HL-60 (cell line): ENCODE measurements at regions not wholly inside any gene's neighbourhood (a gene's known extent, or its start where the extent isn't known, plus 50 kb on each side); places are given as distances from the start of the nearest gene placed in this dataset.

ENCODE experiments used
- DNase-seq, 2 experiments: peaks; one replicate each; pipeline ENCODE4 v3.0.0-alpha.2; 2010 to 2020; ENCODE audit warnings: low read depth in 1 of 2, low spot score in 1 of 2
- H3K27ac ChIP-seq: fragments of 250-450 bp; sonication (Bioruptor Pico); replicated peaks from 2 replicates; pipeline ENCODE4 v1.5.1; 2020; ENCODE audit warnings: mild to moderate bottlenecking, moderate library complexity
- H3K27me3 ChIP-seq: fragments of 250-450 bp; sonication (Bioruptor Pico); 2 replicates; pipeline ENCODE4 v1.5.1; 2021; ENCODE audit warnings: mild to moderate bottlenecking, moderate library complexity; ENCODE audit not compliant: insufficient read depth, poor library complexity, severe bottlenecking
- H3K4me3 ChIP-seq: replicated peaks from 2 replicates; pipeline ENCODE4 v1.5.1; 2011; ENCODE audit warnings: mild to moderate bottlenecking, control low read depth, low read length; ENCODE audit not compliant: insufficient read depth
- GABPA ChIP-seq: IDR thresholded peaks from 2 replicates; pipeline ENCODE4 v1.6.1; 2012; ENCODE audit warnings: low read depth
- POLR2AphosphoS5 ChIP-seq: IDR thresholded peaks from 2 replicates; pipeline ENCODE4 v1.6.1; 2012; ENCODE audit warnings: low read depth
- REST ChIP-seq: IDR thresholded peaks from 2 replicates; pipeline ENCODE4 v1.6.1; 2012; ENCODE audit warnings: low read depth; ENCODE audit not compliant: insufficient replicate concordance
- SPI1 ChIP-seq: IDR thresholded peaks from 2 replicates; pipeline ENCODE4 v1.6.1; 2012; ENCODE audit warnings: low read depth, mild to moderate bottlenecking, borderline replicate concordance
- TF ChIP-seq, protein P1 (sequence below): IDR thresholded peaks from one replicate; pipeline ENCODE4 v1.5.1; 2011; ENCODE audit warnings: low read length, control low read depth, inconsistent platforms; ENCODE audit not compliant: insufficient read depth

- DNase-seq = no peak
- H3K4me3 ChIP-seq = no peak overlapping the region
- H3K27me3 ChIP-seq = no peaks in the 10 kb centered on the region
- H3K27ac ChIP-seq = no peak overlapping the region
- TF ChIP-seq REST = no peak
- TF ChIP-seq GABPA = no peak
- TF ChIP-seq SPI1 = no peak
- TF ChIP-seq, protein P1, sequence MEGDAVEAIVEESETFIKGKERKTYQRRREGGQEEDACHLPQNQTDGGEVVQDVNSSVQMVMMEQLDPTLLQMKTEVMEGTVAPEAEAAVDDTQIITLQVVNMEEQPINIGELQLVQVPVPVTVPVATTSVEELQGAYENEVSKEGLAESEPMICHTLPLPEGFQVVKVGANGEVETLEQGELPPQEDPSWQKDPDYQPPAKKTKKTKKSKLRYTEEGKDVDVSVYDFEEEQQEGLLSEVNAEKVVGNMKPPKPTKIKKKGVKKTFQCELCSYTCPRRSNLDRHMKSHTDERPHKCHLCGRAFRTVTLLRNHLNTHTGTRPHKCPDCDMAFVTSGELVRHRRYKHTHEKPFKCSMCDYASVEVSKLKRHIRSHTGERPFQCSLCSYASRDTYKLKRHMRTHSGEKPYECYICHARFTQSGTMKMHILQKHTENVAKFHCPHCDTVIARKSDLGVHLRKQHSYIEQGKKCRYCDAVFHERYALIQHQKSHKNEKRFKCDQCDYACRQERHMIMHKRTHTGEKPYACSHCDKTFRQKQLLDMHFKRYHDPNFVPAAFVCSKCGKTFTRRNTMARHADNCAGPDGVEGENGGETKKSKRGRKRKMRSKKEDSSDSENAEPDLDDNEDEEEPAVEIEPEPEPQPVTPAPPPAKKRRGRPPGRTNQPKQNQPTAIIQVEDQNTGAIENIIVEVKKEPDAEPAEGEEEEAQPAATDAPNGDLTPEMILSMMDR = no peak
- TF ChIP-seq POLR2AphosphoS5 = no peak
These were observed 73.0 kb upstream of the NR3C2 start for GRCh38 chr4:148515248-148515647.

- DNase-seq = no peak
- TF ChIP-seq, protein P1 = no peak
- no peak for TF ChIP-seq POLR2AphosphoS5
- TF ChIP-seq GABPA = no peak
- no peak for TF ChIP-seq REST
- TF ChIP-seq SPI1 = no peak
- Histone ChIP-seq H3K27me3 (no peaks in the 10 kb centered on the region), H3K27ac (no peak overlapping the region), H3K4me3 (no peak overlapping the region)
These were observed 72.4 kb upstream of the NR3C2 start for GRCh38 chr4:148514581-148514980.

GRCh38 chr4:148514041-148514440, 71.8 kb upstream of the NR3C2 start:
- no peak overlapping the region for H3K27ac ChIP-seq
- no peaks in the 10 kb centered on the region for H3K27me3 ChIP-seq
- DNase-seq = no peak
- TF ChIP-seq REST = no peak
- no peak for TF ChIP-seq SPI1
- no peak for TF ChIP-seq GABPA
- no peak for TF ChIP-seq POLR2AphosphoS5
- TF ChIP-seq, protein P1 = no peak
- H3K4me3 ChIP-seq = no peak overlapping the region
